GM12878 (cell line): ENCODE measurements at regions not wholly inside any gene's neighbourhood (a gene's known extent, or its start where the extent isn't known, plus 50 kb on each side); places are given as distances from the start of the nearest gene placed in this dataset.

Source experiments
- ATAC-seq: fragments of 200-7000 bp; cut with Tn5 transposase; 3 replicates; pipeline ENCODE4 v1.9.1; 2020; ENCODE audit warnings: mild to moderate bottlenecking, moderate library complexity
- BruUV-seq: library from RNA; stranded (reverse); fragments of 400-500 nt; replicated peaks from 2 replicates; lab custom pipeline; 2021; lab: Mats Ljungman, UMichigan
- CTCF ChIA-PET: fragments of 300-600 bp; sonication (Branson Sonifier 250); formaldehyde crosslinking; extraction: SDS; loops from one replicate; lab custom pipeline; 2021; ENCODE audit warnings: inconsistent platforms; lab: Yijun Ruan, JAX
- POLR2A ChIA-PET: fragments of 350-600 bp; formaldehyde crosslinking; extraction: SDS; loops from one replicate; lab custom pipeline; 2021; ENCODE audit warnings: inconsistent platforms; lab: Charles Lee
- RAD21 ChIA-PET: fragments of 300-600 bp; sonication (Branson Sonifier 250); formaldehyde crosslinking; loops from one replicate; lab custom pipeline; 2023; ENCODE audit warnings: antibody characterized with exemption; ENCODE audit not compliant: unreplicated experiment; lab: Charles Lee
- SMC1A ChIA-PET: fragments of 300-600 bp; sonication (Branson Sonifier 250); formaldehyde crosslinking; loops from one replicate; lab custom pipeline; 2023; ENCODE audit not compliant: unreplicated experiment, uncharacterized antibody; lab: Charles Lee
- DNase-seq: peaks from one replicate; pipeline ENCODE4 v3.0.0-alpha.2; 2011; ENCODE audit warnings: low read depth, low spot score
- FAIRE-seq: peaks from 3 replicates; lab custom pipeline; 2011; peaks lifted over from hg19 to GRCh38; lab: Jason Lieb, UNC
- H2AFZ ChIP-seq: 2 replicates; pipeline ENCODE4 v1.6.0; 2011; ENCODE audit warnings: low read depth, low read length, control low read depth; ENCODE audit not compliant: control insufficient read depth
- H3K27ac ChIP-seq: 2 replicates; pipeline ENCODE4 v1.5.1; 2011; ENCODE audit warnings: control low read depth; ENCODE audit not compliant: control insufficient read depth, insufficient read depth
- H3K27me3 ChIP-seq, 2 experiments: replicated peaks in 1 of 2; 2 replicates each; pipeline versions ENCODE4 v1.6.0 to v1.6.1; 2011; ENCODE audit warnings: low read length in 1 of 2; ENCODE audit not compliant: control insufficient read depth in 2 of 2, insufficient read depth in 2 of 2
- H3K36me3 ChIP-seq, 2 experiments: 2 replicates each; pipeline ENCODE4 v1.5.1; 2011; ENCODE audit warnings: low read length in 1 of 2; ENCODE audit not compliant: control insufficient read depth in 2 of 2, insufficient read depth in 2 of 2
- H3K4me1 ChIP-seq: 2 replicates; pipeline ENCODE4 v1.6.1; 2011; ENCODE audit warnings: mild to moderate bottlenecking, low read length, moderate library complexity, mixed read lengths; ENCODE audit not compliant: control insufficient read depth, insufficient read depth
- H3K4me2 ChIP-seq: 2 replicates; pipeline ENCODE4 v1.6.0; 2011; ENCODE audit warnings: control low read depth; ENCODE audit not compliant: control insufficient read depth, insufficient read depth
- H3K4me3 ChIP-seq: fragments of 200-600 bp; sonication (generic); 2 replicates; pipeline ENCODE4 v1.5.1; 2016
- H3K79me2 ChIP-seq: 2 replicates; pipeline ENCODE4 v1.6.0; 2011; ENCODE audit warnings: low read length; ENCODE audit not compliant: control insufficient read depth, insufficient read depth
- H3K9ac ChIP-seq: 2 replicates; pipeline ENCODE4 v1.8.0; 2011; ENCODE audit warnings: low read length, control low read depth, mixed read lengths; ENCODE audit not compliant: control insufficient read depth, insufficient read depth
- H3K9me3 ChIP-seq: replicated peaks from 3 replicates; pipeline ENCODE4 v1.5.1; 2011; ENCODE audit warnings: mild to moderate bottlenecking, low read length; ENCODE audit not compliant: control insufficient read depth, insufficient read depth
- H4K20me1 ChIP-seq: 2 replicates; pipeline ENCODE4 v1.6.0; 2011; ENCODE audit not compliant: control insufficient read depth, insufficient read depth
- ATF3 ChIP-seq: IDR thresholded peaks from 2 replicates; pipeline ENCODE4 v1.6.1; 2011; ENCODE audit warnings: low read depth, mild to moderate bottlenecking, low read length, moderate library complexity, borderline replicate concordance; ENCODE audit errors: extremely low read depth
- ESRRA ChIP-seq: IDR thresholded peaks from 2 replicates; pipeline ENCODE4 v1.6.1; 2012; ENCODE audit warnings: mild to moderate bottlenecking, low read length, improper control_type of control experiment
- EZH2 ChIP-seq: IDR thresholded peaks from 2 replicates; pipeline ENCODE4 v1.6.1; 2012; ENCODE audit warnings: low read depth, mild to moderate bottlenecking, control low read depth, inconsistent platforms, low read length, borderline replicate concordance; ENCODE audit not compliant: control insufficient read depth
- FOS ChIP-seq: IDR thresholded peaks from 3 replicates; pipeline ENCODE4 v1.6.1; 2011; ENCODE audit warnings: borderline replicate concordance; ENCODE audit not compliant: insufficient read length; ENCODE audit errors: extremely low read depth
- MYB ChIP-seq: fragments of 150-350 bp; IDR thresholded peaks from 2 replicates; pipeline ENCODE4 v1.6.1; 2014; ENCODE audit warnings: mild to moderate bottlenecking, low read depth, low read length, borderline replicate concordance
- NFYB ChIP-seq: IDR thresholded peaks from 2 replicates; pipeline ENCODE4 v1.6.1; 2011; ENCODE audit warnings: low read depth, mild to moderate bottlenecking, low read length, improper control_type of control experiment, moderate library complexity; ENCODE audit not compliant: insufficient read depth
- POLR2A ChIP-seq: IDR thresholded peaks from 2 replicates; pipeline ENCODE4 v1.6.1; 2011; ENCODE audit warnings: low read depth, mild to moderate bottlenecking, low read length
- RB1 ChIP-seq: fragments of 450-650 bp; formaldehyde crosslinking; IDR thresholded peaks from 2 replicates; pipeline ENCODE4 v1.6.1; 2017; ENCODE audit warnings: mild to moderate bottlenecking, borderline replicate concordance
- SP1 ChIP-seq: IDR thresholded peaks from one replicate; pipeline ENCODE4 v1.6.1; 2011; ENCODE audit warnings: low read depth, low read length
- TBL1XR1 ChIP-seq: IDR thresholded peaks from 2 replicates; pipeline ENCODE4 v1.6.1; 2012; ENCODE audit warnings: low read depth, low read length, improper control_type of control experiment
- YBX1 ChIP-seq: fragments of 450-650 bp; IDR thresholded peaks from 2 replicates; pipeline ENCODE4 v1.6.1; 2016; ENCODE audit warnings: antibody characterized with exemption
- ZBTB33 ChIP-seq: fragments of 450-650 bp; IDR thresholded peaks from 2 replicates; pipeline ENCODE4 v1.6.1; 2017; ENCODE audit warnings: mild to moderate bottlenecking
- WGBS: methylation state at CpG from one replicate; pipeline ENCODE4 v1.1.6; 2016; ENCODE audit warnings: low lambda C conversion rate; ENCODE audit not compliant: insufficient replicate concordance, insufficient coverage; ENCODE audit errors: missing lambda C conversion rate; 5-methylcytosine and 5-hydroxymethylcytosine counted together
- in situ Hi-C: fragments of 300-500 bp; cut with MboI; formaldehyde crosslinking; loops from 9 replicates; pipeline ENCODE4 v1.14.3; 2018; ENCODE audit warnings: mixed read lengths
- intact Hi-C: fragments of 100-400 bp; cut with micrococcal nuclease; formaldehyde crosslinking; loops from one replicate; pipeline ENCODE4 v1.14.2; 2022; ENCODE audit not compliant: unreplicated experiment

DNA sequence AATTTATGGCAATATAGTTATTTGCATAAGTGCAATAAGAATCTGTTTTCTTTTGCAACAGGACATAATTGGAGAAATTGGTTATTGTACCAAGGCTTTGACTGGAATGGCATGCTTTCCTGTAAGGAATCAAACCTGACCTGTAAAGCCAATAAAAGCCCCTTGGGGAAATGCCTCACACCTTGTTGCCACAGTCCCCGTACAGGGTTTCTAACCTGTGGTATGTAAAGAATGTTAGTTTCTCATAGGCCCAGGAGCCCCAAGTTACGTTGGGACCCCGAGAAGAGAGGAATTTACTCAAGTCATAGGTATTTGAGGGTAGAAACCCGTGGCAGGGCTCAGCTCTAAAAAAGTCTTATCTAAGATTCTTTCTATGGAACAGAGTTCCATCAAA lies 441.4 kb downstream of the IGSF11 start:
- in situ Hi-C loops = no loop called here
- Histone ChIP-seq H4K20me1 (no peaks in the 10 kb centered on the region), H3K36me3 (no peaks in the 10 kb centered on the region), H3K79me2 (no peaks in the 10 kb centered on the region), H3K4me1 (no peaks in the 10 kb centered on the region), H3K4me2 (no peak overlapping the region), H3K4me3 (no peak overlapping the region), H3K9me3 (no peaks in the 10 kb centered on the region), H3K27ac (no peak overlapping the region), H3K9ac (no peak overlapping the region), H2AFZ (no peak overlapping the region), H3K27me3 (no peaks in the 10 kb centered on the region)
- POLR2A ChIA-PET = no interaction called here
- no peak for DNase-seq
- no peak for TF ChIP-seq RB1
- no peak for TF ChIP-seq ZBTB33
- no peak for TF ChIP-seq YBX1
- TF ChIP-seq SP1 = no peak
- no peak for TF ChIP-seq MYB
- TF ChIP-seq NFYB = no peak
- no peak for TF ChIP-seq ATF3
- no peak for TF ChIP-seq ESRRA
- no peak for TF ChIP-seq POLR2A
- no peak for TF ChIP-seq EZH2
- no peak for TF ChIP-seq TBL1XR1
- TF ChIP-seq FOS = no peak
- CTCF ChIA-PET = interaction anchor here (0.6 to 1.0 kb wide), 2 partner anchors 11 to 626 kb away, joined by 3 read pairs; no protein-coding TSS in a partner anchor
- no peak for FAIRE-seq
- intact Hi-C loops = no loop called here
- no peak for ATAC-seq
- RAD21 ChIA-PET = no interaction called here
- SMC1A ChIA-PET = interaction anchor here (1.0 to 1.4 kb wide), 4 partner anchors 11 to 81 kb away, joined by 3 read pairs; no protein-coding TSS in a partner anchor
- BruUV-seq = no TSS peak
- 13% methylated on average over 4 of the region's 4 CpGs for WGBS
